ELF-1 (cell line): ENCODE measurements at regions not wholly inside any gene's neighbourhood (a gene's known extent, or its start where the extent isn't known, plus 50 kb on each side); places are given as distances from the start of the nearest gene placed in this dataset.

ENCODE experiments used
- DNase-seq: peaks from one replicate; pipeline ENCODE4 v3.0.0-alpha.2; 2016; ENCODE audit warnings: low read depth, low spot score

- DNase-seq, result no peak
Observed at GRCh38 chr16:35255816-35256215, 1796.4 kb downstream of the TP53TG3F start.

GRCh38 chr16:35258381-35258780 lies 1799.0 kb downstream of the TP53TG3F start:
- no peak for DNase-seq

GRCh38 chr16:35295856-35296255 lies 1836.4 kb downstream of the TP53TG3F start:
- DNase-seq, result no peak

DNA sequence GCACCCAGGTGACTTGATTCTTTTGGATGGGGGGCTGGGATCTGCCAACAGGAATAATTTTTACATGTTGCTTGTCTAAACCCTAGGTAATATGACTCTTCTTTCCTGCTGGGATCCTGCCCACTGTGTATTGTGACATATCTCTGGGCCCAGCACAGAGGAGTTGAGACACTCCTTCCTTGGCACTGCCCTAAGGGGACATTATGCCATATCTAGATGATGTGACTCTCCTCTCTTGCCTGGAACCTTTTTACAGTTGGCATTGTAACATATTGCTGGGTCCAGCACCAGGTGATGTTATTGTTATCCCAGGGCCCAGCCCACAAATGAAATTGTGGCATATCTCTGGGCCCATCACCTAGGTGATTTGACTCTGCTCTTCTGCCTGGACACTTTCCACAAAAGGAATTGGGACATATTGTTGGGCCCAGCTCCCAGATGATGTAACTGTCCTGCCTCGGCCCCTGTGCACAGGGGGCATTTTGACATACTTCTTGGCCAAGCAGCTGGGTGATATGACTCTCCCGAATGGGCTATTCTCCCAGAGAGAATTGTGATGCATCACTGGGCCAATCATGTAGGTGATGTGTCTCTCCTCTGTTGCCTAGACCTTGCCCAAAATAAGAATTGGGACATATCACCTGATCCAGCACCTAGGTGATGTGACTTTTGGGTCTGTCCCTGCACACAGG lies 1837.7 kb downstream of the TP53TG3F start:
- DNase-seq, result no peak

DNA sequence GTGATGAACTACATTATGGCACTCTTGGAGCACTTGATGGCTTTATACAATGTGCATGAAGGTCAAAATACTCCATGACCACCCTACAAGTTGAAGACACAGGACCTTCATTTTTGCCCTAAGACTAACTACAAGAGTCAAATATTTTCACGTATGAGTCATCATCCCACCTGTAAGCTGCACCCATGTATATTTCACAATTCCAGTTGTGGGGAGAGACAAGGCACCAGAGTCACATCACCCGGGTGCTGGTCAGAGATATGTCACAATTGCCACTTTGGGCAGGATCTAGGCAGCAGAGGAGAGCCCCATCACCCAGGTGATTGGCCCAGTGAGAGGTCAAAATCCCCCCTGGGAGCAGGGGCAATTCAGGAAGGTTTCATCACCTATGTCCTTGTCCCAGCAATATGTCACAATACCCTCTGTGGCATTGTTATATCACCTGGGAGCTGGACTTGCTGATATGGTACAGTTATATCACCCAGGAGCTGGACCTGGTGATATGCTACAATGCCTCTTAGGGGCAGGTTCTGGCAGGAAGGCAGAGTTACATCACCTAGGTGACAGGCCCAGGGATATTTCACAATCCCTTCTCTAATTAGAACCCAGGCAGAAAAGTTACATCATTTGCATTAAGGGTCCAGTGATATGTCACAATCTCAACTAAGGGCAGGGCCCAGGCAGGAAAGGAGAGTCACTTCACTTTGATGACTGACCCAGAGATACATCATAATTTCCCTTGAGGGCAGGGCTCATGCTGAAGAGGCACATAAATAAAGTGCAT lies 1839.2 kb downstream of the TP53TG3F start:
- DNase-seq, result no peak

DNA sequence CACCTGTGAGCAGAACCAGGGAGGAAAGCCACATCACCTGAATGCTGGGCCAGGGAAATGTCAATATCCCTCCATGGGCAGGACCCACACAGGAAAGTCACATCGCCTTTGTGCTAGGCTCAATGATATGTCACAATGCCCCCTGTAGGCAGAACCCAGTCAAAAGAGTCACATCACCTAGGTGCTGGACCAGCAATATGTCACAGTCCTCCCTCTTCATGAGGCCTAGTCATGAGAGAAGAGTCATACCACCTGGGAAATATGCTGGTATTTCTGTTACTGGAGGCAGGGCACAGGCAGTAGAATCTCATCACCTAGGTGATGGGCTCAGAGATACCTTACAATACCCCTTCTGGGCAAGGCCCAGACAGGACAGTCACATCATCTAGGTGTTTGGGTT lies 1843.4 kb downstream of the TP53TG3F start:
- DNase-seq, result no peak

DNA sequence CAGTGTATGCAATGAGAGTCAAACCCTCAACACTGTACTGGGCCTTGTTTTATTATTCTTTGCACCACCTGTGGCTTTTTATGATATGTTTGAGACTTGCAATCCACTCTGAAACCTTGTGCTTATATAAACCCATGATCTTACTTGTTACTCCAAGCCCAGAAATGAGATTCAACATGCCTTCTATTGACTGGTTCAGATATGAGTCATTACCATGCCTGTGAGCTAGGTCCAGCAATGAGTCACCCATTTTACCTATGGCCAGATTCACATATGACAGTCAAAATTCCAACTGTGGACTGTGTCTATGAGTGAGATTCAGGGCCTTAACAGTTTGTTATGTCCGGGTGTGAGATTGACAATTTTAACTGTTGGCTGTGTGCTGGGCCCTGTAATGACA lies 1846.1 kb downstream of the TP53TG3F start:
- DNase-seq, result no peak

DNA sequence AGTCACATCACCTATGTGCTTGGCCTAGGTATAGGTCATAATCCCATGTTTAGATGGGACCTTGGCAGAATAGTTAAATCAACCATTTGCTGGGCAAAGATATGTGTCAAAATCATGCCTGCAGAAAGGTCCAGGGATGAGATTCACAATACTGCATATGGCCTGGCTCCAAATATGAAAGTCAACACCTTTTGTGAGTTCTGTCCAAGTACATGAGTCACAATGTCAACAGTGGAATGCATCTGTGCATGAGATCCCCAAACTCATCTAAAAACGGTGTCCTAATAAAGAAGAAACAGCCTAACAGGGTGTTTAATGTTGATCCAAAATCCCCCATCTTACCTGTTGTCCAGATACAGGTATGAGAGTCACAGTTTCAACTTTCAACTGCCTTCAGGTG lies 1847.5 kb downstream of the TP53TG3F start:
- no peak for DNase-seq

DNA sequence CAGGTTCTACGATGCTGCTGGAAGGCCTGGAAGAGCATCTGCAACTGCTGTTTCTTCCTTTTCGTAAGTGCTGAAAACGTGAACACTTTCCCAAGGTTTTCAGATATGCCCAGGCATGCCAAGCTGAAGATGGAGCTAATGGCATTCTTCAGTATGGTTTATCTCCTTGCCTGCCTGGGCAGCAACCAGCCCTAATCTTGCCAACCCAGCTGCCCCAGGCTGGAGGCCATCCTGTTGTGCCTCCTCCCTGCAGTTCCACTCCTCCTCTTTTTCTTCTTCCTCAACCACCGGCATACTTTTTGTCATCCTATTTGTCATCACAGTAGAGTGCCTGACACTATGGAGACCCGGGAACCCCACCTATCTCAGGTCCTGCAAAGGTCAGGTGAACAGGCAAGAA lies 1849.3 kb downstream of the TP53TG3F start:
- no peak for DNase-seq

DNA sequence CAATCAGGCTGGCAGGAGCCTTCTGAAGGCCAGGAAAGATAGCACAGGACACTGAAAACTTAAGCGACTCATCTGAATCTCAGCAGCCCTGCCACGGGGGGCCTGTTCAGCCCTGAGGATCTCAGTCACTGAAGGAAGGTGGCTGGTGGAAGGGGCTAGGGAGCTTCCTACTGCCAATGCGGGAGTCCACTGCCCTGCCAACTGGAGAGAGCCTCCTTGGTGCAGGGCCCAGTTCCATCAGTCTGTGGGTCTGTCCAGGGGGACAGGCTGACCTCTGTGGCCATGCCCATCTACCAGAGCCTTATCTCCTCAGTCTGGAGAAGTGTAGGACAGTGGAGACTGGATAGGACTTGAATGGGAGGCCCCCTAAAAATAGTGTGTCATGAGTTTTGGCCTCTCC lies 1851.6 kb downstream of the TP53TG3F start:
- DNase-seq, result no peak

GRCh38 chr16:35311475-35311874 lies 1852.1 kb downstream of the TP53TG3F start:
- no peak for DNase-seq

GRCh38 chr16:35314298-35314697 lies 1854.9 kb downstream of the TP53TG3F start:
- no peak for DNase-seq

DNA sequence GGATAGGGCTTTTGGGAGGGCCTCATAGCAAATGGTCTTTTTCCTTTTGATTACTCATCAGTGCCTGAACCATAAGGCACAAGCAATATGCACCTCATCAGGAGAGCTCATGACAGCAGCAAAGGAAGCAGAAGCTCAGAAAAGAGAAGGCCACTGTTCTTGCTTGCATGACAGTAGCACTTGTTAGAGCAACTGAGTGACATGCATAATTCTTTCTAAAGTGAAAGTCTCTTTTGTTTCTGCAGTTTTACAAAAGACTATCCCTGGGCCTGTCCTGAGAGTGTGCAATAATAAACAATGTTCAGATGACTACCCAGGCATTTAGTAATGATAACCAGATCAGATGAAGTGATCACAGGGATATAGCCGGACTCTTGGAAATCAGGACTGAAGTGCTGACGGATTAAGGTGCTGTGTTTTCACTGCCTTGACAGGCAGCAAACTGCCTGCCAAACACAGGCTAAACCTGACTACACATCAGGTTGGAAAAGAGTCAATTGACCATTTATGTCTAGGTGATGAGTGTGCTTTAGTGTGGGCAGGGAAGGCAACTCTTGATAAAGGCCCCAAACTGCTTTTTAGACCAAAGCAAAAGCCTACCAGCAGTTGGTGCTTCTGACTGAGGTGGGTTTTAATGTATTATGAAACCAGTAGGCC lies 1860.3 kb downstream of the TP53TG3F start:
- no peak for DNase-seq

- no peak for DNase-seq
Observed at GRCh38 chr16:35325936-35326335, 1866.5 kb downstream of the TP53TG3F start.

DNA sequence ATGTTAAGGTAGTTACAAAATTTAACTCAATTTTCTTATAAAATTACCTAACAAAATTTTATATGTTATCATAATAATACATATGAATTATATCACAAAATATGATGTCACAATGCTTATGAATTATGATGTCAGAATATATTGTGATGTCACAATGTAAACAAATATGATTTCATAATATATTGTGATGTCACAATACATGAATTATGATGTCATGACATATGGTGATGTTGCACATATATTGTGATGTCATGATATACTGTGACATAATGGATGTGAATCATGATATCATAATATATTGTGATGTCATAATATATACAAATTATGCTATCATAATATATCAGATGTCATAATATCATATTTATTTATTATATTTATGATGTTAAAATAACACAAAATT lies 1879.9 kb downstream of the TP53TG3F start:
- no peak for DNase-seq

DNA sequence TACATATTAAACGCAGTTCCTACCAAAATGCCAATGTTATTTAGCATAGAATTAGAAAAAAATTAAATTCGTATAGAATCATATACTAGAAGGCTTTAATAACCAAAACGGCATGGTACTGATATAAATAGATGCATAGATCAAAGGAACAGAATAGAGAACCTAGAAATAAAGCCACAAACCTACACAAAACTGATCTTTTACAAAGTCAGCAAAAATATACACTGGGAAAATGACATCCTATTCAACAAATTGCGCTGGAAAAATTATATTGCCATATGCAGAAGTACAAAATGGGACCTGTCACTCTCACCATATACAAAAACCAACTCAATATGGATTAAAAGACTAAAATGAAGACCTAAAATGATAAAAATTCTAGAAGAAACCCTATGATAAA lies 1882.6 kb downstream of the TP53TG3F start:
- no peak for DNase-seq

GRCh38 chr16:35344012-35344762 lies 1884.8 kb downstream of the TP53TG3F start:
- no peak for DNase-seq

DNA sequence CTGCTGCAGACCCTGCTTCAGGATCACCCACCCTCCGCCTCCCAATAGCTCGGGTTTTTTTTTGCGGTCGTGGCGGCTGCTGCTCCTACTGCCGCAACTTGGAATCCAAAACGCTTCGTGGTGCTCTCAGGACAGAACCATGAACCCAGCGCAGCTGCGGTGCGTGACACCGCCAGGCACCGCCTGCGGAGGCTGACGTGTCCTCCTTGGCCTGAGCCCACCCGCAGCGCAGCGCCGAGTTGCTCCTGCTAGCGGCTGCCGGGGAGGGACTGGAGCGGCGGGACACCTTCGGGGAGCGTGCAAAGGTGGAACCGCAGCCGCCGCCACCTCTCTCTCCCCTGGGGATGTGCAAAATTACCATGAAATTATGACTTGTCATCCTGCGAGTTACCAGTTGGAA lies 1893.0 kb downstream of the TP53TG3F start:
- no peak for DNase-seq

DNA sequence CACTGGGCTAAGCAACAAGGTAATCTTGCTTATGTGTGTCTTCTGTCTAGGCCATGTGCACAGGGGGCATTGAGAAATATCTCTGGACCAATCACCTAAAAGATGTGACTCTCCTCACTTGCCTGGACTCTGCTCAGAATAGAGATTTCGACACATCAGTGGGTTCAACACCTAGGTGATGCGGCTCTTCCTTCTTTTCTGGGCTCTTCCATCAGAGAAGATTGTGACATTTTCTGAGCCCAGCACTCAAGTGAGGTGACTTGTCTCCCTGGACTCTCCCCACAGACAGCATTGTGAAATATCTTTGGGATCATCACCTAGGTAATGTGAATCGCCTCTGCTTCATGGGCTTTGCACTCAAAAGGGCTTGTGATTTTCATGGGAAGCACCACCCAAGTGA lies 1904.1 kb downstream of the TP53TG3F start:
- no peak for DNase-seq

DNA sequence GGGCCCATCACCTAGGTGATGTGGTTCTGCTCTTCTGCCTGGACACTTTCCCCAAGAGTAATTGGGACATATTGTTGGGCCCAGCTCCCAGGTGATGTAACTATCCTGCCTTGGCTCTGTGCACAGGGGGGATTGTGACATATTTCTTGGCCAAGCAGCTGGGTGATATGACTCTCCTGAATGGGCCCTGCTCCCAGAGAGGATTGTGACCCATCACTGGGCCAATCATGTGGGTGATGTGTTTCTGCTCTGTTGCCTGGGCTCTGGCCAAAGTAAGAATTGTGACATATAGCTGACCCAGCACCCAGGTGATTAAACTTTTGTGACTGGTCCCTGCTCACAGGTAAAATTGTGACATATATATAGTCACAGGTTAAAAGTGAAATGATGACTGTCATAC lies 1904.9 kb downstream of the TP53TG3F start:
- no peak for DNase-seq

DNA sequence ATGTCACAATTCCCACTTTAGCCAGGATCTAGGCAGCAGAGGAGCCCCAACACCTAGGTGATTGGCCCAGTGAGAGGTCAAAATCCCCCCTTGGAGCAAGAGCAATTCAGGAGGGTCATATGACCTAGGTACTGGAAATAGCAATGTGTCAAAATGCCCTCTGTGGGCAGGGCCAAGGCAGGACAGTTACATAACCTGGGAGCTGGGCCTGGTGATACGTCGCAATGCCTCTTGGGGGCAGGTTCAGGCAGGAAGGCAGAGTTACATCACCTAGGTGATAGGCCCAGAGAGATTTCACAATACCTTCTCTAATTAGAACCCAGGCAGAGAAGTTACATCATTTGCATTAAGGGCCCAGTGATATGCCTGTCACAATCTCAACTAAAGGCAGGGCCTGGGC lies 1906.3 kb downstream of the TP53TG3F start:
- DNase-seq, result no peak

GRCh38 chr16:35370617-35371016 lies 1911.2 kb downstream of the TP53TG3F start:
- no peak for DNase-seq
